Muscle of leg (tissue), 3 donors: ENCODE measurements at regions not wholly inside any gene's neighbourhood (a gene's known extent, or its start where the extent isn't known, plus 50 kb on each side); places are given as distances from the start of the nearest gene placed in this dataset.

Source experiments
- DNase-seq: peaks from one replicate; pipeline ENCODE4 v3.0.0; 2013
- H3K27ac ChIP-seq: one replicate; pipeline ENCODE4 v1.5.1; 2013; ENCODE audit warnings: mild to moderate bottlenecking, low read length, control low read depth
- H3K27me3 ChIP-seq: one replicate; pipeline ENCODE4 v1.6.1; 2013; ENCODE audit warnings: low read length; ENCODE audit not compliant: control insufficient read depth, insufficient read depth
- H3K36me3 ChIP-seq: one replicate; pipeline ENCODE4 v1.6.1; 2013; ENCODE audit warnings: low read length; ENCODE audit not compliant: control insufficient read depth, insufficient read depth
- H3K4me1 ChIP-seq: one replicate; pipeline ENCODE4 v1.6.1; 2013; ENCODE audit warnings: low read length; ENCODE audit not compliant: control insufficient read depth, insufficient read depth
- H3K4me3 ChIP-seq: one replicate; pipeline ENCODE4 v1.5.1; 2013; ENCODE audit warnings: low read length, control low read depth
- H3K9me3 ChIP-seq: replicated peaks from 2 replicates; pipeline ENCODE4 v1.6.1; 2013; ENCODE audit warnings: low read depth, low read length; ENCODE audit not compliant: control insufficient read depth
- WGBS: methylation state at CpG from one replicate; pipeline ENCODE4 v1.1.5; 2013; ENCODE audit warnings: missing lambda C conversion rate; ENCODE audit not compliant: insufficient coverage; 5-methylcytosine and 5-hydroxymethylcytosine counted together

DNA sequence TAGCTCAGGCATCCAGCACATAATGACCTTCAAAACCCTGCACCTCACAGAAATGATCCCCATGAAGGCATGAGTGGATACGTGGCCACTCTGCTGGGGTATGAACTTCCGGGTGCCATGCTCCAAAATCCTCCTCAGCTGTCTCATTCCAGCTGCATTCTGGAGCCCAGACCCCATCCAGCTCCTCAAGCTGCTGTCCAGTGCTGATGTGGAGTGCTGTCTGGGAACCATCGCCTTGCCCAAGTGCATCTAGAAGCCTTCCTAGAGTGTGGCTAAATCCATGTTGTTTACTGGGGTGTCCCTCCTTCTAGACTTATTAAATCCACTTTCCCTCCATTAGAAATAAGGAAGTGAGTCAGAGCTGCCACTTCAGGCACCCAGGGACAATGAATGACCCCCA lies 130.8 kb upstream of the PTPRT start:
- DNase-seq = no peak
- Histone ChIP-seq H3K4me3 (no peak overlapping the region), H3K36me3 (no peaks in the 10 kb centered on the region), H3K4me1 (no peaks in the 10 kb centered on the region), H3K9me3 (no peaks in the 10 kb centered on the region), H3K27ac (no peak overlapping the region), H3K27me3 (no peaks in the 10 kb centered on the region)
- WGBS = 40% methylated on average over 1 of the region's 3 CpGs

DNA sequence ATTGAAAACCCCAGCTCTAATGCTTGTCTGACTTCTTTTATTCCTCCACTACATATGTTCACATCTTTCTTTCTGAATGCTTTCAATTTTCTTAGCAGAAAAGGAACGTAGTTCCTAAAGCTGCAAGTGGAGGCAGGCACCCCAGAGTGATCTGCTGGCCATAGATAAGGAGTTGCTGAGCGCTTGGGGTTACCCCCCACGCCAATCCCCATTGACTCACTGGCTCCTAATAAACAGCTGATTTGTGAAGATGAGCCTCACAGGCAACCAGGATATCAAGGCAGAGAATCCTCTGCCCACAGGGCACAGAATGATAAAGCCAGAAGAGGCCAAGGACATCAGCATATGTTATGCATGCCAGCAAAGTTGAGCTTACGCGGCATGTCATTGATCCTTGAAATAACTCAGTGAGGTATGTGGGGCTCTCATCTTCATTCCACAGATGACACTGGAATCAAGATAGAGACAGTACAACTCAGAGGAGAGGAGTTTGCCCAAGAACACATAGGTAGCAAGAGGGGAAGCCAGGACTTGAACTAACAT lies 129.1 kb upstream of the PTPRT start:
- Histone ChIP-seq H3K27ac (no peak overlapping the region), H3K36me3 (no peaks in the 10 kb centered on the region), H3K9me3 (no peaks in the 10 kb centered on the region), H3K4me1 (no peaks in the 10 kb centered on the region), H3K27me3 (no peaks in the 10 kb centered on the region), H3K4me3 (no peak overlapping the region)
- no peak for DNase-seq
- WGBS = 87% methylated on average over 2 of the region's 5 CpGs

DNA sequence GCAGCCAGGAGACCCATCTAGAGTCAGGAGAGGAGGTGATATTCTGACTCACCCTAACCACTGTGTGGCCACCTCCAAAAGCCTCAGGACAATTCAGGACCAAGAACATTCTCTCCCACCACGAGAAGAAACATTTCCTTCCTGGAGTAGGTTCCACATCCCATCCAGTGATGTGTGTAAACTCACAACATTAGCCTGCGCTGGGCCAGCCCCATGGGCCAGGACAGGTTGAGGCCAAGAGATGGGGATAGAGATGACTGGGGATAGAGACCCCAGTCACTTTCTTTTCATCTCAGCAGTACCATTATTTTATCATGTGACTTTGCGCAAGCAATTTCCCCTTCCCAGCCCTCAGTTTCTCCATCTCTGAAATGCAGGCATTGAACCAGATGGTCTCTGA lies 126.6 kb upstream of the PTPRT start:
- Histone ChIP-seq H3K27me3 (no peaks in the 10 kb centered on the region), H3K4me3 (no peak overlapping the region), H3K4me1 (no peaks in the 10 kb centered on the region), H3K27ac (no peak overlapping the region), H3K36me3 (no peaks in the 10 kb centered on the region), H3K9me3 (no peaks in the 10 kb centered on the region)
- DNase-seq = no peak
- no CpG with 5 or more reads among the region's 3 CpGs for WGBS

DNA sequence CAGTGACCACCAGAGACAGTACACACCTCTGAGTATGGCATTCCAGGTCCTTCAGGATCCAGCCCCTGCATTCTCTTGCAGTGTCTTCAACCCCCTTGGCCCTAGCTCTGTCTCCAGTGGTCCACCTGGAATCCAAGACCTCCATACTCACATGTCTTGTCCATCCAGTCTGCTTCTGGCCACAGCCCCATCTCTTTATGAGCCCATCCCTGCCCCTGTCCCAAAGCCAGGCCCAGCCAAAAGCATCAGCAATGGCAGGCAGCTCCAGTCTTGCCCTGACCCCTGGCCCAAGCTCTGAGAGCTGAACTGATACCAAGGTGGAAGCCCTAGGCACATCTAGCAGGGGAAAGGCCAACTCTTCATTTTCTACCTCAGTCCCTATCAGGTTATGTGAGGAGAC lies 119.6 kb upstream of the PTPRT start:
- no peaks in the 10 kb centered on the region for H3K27me3 ChIP-seq

DNA sequence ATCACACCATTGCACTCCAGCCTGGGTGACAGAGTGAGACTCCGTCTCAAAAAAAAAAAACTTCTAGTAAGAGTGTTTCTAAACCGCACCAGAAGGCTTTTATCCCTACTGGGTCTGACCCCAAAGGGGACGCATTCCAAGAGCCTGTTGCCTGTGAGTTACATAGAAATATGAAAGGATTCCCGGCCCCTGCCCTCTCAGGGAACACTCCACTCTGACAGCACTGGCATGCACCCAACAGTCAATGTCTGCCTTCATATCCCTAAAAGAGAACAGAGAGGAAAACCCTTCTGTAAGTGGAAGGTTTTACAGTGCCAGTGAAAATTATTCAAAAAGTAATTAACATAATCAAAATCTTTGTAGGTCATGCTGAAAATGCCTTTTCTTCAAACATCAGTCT lies 117.1 kb upstream of the PTPRT start:
- Histone ChIP-seq H3K4me1 (no peaks in the 10 kb centered on the region), H3K36me3 (no peaks in the 10 kb centered on the region), H3K27ac (no peak overlapping the region), H3K4me3 (no peak overlapping the region), H3K9me3 (no peaks in the 10 kb centered on the region), H3K27me3 (no peaks in the 10 kb centered on the region)
- no peak for DNase-seq
- no CpG with 5 or more reads among the region's 4 CpGs for WGBS

More for the DNA sequence above, 119.6 kb upstream of the PTPRT start:
- H3K27ac ChIP-seq = no peak overlapping the region
- H3K4me1 ChIP-seq = no peaks in the 10 kb centered on the region
- no peaks in the 10 kb centered on the region for H3K9me3 ChIP-seq
- no peak for DNase-seq
- H3K4me3 ChIP-seq = no peak overlapping the region
- H3K36me3 ChIP-seq = no peaks in the 10 kb centered on the region

DNA sequence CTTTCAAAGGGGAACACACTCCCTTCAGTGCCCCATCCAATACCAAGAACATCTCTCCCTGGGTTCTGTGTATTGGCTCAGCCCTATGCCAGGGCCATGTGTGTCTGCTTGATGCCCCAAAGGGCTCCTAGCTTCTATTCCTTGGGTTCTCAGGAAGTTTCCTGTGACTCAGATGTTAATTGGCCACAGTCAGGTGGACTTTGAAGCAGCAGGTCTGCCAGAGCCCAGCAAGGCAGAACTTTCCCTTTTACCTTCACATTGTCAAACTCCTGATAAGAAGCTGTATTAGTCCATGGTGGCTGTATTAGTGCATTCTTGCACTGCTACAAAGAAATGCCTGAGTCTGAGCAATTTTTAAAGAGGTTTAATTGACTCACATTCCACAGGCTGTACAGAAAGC lies 116.0 kb upstream of the PTPRT start:
- DNase-seq = no peak
- H3K4me3 ChIP-seq = no peak overlapping the region
- H3K27me3 ChIP-seq = no peaks in the 10 kb centered on the region
- H3K36me3 ChIP-seq = no peaks in the 10 kb centered on the region
- no peaks in the 10 kb centered on the region for H3K9me3 ChIP-seq
- H3K27ac ChIP-seq = no peak overlapping the region
- no peaks in the 10 kb centered on the region for H3K4me1 ChIP-seq

DNA sequence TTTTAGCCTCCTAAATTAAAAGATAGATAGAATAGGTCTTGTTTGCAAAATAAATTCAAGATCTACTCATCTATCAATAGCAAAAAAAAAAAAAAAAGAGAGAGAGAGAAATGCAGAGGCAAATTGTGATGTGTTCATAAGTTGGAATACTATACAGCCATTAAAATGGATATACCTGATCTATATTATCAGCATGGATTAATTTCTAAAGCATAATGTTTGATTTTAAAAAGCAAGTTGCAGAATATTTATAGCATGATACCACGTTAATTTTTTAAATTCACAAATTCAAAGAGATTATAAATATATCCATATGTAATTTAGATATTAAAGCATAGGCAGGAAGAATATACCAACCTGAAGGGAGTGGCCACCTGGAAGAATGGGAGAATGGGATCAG lies 114.9 kb upstream of the PTPRT start:
- H3K9me3 ChIP-seq = no peaks in the 10 kb centered on the region
- H3K27ac ChIP-seq = no peak overlapping the region
- no CpG with 5 or more reads among the region's 1 CpG for WGBS
- H3K4me3 ChIP-seq = no peak overlapping the region
- DNase-seq = no peak
- H3K36me3 ChIP-seq = no peaks in the 10 kb centered on the region
- no peaks in the 10 kb centered on the region for H3K27me3 ChIP-seq
- no peaks in the 10 kb centered on the region for H3K4me1 ChIP-seq

DNA sequence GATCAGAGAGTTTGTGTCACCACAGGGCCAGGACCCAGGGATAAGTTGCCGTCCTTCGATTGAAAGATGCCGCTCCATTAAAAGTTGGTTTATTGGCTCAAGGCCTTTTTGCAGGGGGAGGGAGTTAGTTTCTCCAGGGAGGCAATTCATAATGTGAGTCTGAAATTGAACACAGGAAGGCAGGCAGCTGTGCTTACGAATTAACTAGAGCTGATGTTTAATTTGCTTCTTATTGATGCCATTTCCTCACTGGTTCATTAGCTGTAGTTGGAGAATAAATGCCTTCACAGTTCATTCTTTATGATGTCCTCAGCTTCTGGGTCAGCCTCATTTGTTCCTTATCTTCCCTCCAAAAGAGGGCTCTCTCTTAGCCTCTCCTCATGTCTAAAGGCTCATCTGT lies 113.2 kb upstream of the PTPRT start:
- no peaks in the 10 kb centered on the region for H3K4me1 ChIP-seq
- no peaks in the 10 kb centered on the region for H3K36me3 ChIP-seq
- no peaks in the 10 kb centered on the region for H3K9me3 ChIP-seq
- H3K27ac ChIP-seq = no peak overlapping the region
- WGBS = 95% methylated on average over 3 of the region's 4 CpGs
- no peak for DNase-seq
- H3K27me3 ChIP-seq = no peaks in the 10 kb centered on the region
- H3K4me3 ChIP-seq = no peak overlapping the region

DNA sequence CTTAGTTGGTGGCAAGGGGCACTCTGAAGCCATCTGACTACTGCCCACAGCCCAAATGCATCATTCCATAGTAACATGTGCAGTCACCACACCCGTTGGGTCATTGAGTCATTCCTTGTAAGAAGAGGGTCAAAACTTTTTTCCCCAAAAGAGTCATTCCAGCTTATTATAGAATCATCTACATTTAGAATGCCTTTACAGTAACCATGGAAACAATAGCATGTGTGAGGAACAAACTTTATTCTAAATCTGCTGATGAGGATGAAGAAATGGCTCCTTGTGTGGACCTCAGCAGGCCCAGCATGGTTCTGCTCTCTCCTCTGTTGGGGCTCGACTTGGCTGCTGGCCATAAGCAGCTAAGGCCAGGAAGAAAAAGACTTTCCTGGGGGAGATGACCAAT lies 111.2 kb upstream of the PTPRT start:
- DNase-seq = peak; percentile 12
- H3K27ac ChIP-seq = no peak overlapping the region
- no peak overlapping the region for H3K4me3 ChIP-seq
- 67% methylated on average over 1 of the region's 2 CpGs for WGBS
- no peaks in the 10 kb centered on the region for H3K36me3 ChIP-seq
- no peaks in the 10 kb centered on the region for H3K9me3 ChIP-seq
- no peaks in the 10 kb centered on the region for H3K27me3 ChIP-seq
- no peaks in the 10 kb centered on the region for H3K4me1 ChIP-seq

DNA sequence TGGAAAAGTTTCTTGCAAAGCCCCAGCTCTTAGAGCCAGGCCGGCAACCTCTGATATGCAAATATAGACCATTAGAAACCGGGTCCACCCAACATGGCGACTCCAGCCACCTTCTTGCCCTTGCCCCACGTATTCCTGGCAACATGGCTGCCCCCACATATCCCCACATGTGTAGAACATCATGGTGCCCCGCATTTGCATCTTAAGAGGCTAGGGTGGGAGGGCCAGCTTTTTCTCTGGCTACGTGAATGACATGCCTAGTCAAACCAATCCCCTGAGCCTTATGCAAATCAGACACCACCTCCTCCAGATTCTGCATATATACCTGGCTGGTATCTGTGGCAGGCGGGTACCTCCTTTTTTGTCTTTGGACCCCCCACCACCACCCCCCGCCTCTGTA lies 106.1 kb upstream of the PTPRT start:
- no peak overlapping the region for H3K27ac ChIP-seq
- H3K4me3 ChIP-seq = no peak overlapping the region
- no peak for DNase-seq
- H3K36me3 ChIP-seq = no peaks in the 10 kb centered on the region
- no peaks in the 10 kb centered on the region for H3K27me3 ChIP-seq
- no peaks in the 10 kb centered on the region for H3K4me1 ChIP-seq
- no peaks in the 10 kb centered on the region for H3K9me3 ChIP-seq
- 87% methylated on average over 5 of the region's 8 CpGs for WGBS

DNA sequence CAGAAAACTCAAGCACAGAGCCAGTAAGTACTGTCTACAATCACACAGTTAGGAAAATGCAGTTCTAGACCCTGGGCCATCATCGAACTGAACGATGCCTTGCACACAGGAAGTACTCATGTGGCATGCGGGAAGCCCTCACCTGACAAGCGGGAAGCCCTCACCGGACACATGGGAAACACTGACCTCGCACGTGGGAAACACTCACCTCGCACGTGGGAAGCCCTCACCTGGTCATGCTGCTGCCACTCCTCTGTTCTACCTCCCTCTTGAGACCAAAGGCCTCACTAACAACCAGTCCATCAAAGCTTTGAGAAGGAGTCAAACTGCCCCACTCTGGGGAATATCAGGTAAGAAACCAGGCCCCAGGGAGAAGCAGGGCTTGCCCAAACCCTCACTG lies 105.6 kb upstream of the PTPRT start:
- DNase-seq = no peak
- Histone ChIP-seq H3K4me1 (no peaks in the 10 kb centered on the region), H3K9me3 (no peaks in the 10 kb centered on the region), H3K27me3 (no peaks in the 10 kb centered on the region), H3K36me3 (no peaks in the 10 kb centered on the region), H3K27ac (no peak overlapping the region), H3K4me3 (no peak overlapping the region)
- WGBS = 90% methylated on average over 9 of the region's 9 CpGs
